ENCODE measurements at regions not wholly inside any gene's neighbourhood (a gene's known extent, or its start where the extent isn't known, plus 50 kb on each side); places are given as distances from the start of the nearest gene placed in this dataset.

GRCh38 chr3:144670571-144670970 lies 698.9 kb downstream of the DIPK2A start:
- Histone ChIP-seq H4K20me1 (ENCODE audit: insufficient read depth, low read length) (no peaks in the 10 kb centered on the region), H2AFZ (ENCODE audit: low read depth, low read length) (no peak overlapping the region), H3K9me3 (ENCODE audit: insufficient read depth, low read depth, low read length) (no peaks in the 10 kb centered on the region), H3K79me2 (ENCODE audit: insufficient read depth, low read length) (no peaks in the 10 kb centered on the region), H3K4me2 (ENCODE audit: low read length) (no peak overlapping the region), H3K4me1 (ENCODE audit: insufficient read depth, low read length) (no peaks in the 10 kb centered on the region), H3K4me3 (ENCODE audit: insufficient read depth, low read depth, low read length) (no peak overlapping the region), H3K27me3 (ENCODE audit: insufficient read depth, low read length) (no peaks in the 10 kb centered on the region), H3K27ac (ENCODE audit: low read depth, low read length) (no peak overlapping the region), H3K9ac (ENCODE audit: low read length) (no peak overlapping the region), H3K36me3 (ENCODE audit: insufficient read depth, low read length) (no peaks in the 10 kb centered on the region)
- peaks cover 7% of the 10 kb centered on the region for H3K9me3 Mint-ChIP-seq (ENCODE audit: unreplicated experiment)
- no peak for TF ChIP-seq EZH2 (IDR thresholded peaks at IDR 0.05; ENCODE audit: insufficient read depth, low read length)
- TF ChIP-seq, protein P1, sequence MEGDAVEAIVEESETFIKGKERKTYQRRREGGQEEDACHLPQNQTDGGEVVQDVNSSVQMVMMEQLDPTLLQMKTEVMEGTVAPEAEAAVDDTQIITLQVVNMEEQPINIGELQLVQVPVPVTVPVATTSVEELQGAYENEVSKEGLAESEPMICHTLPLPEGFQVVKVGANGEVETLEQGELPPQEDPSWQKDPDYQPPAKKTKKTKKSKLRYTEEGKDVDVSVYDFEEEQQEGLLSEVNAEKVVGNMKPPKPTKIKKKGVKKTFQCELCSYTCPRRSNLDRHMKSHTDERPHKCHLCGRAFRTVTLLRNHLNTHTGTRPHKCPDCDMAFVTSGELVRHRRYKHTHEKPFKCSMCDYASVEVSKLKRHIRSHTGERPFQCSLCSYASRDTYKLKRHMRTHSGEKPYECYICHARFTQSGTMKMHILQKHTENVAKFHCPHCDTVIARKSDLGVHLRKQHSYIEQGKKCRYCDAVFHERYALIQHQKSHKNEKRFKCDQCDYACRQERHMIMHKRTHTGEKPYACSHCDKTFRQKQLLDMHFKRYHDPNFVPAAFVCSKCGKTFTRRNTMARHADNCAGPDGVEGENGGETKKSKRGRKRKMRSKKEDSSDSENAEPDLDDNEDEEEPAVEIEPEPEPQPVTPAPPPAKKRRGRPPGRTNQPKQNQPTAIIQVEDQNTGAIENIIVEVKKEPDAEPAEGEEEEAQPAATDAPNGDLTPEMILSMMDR (IDR thresholded peaks at IDR 0.05; ENCODE audit: insufficient read depth, low read depth, low read length): no peak
- H3K4me3 Mint-ChIP-seq (ENCODE audit: unreplicated experiment): no peak overlapping the region
- no peak for FAIRE-seq
- H3K4me1 Mint-ChIP-seq (ENCODE audit: low read depth, unreplicated experiment): no peaks in the 10 kb centered on the region
- no peak overlapping the region for H3K27ac Mint-ChIP-seq (ENCODE audit: unreplicated experiment)
- no peaks in the 10 kb centered on the region for H3K36me3 Mint-ChIP-seq (ENCODE audit: low read depth, unreplicated experiment)
- no peak for DNase-seq (ENCODE audit: low read depth)
- no peaks in the 10 kb centered on the region for H3K27me3 Mint-ChIP-seq (ENCODE audit: low read depth, unreplicated experiment)

GRCh38 chr3:144677103-144677502 lies 705.5 kb downstream of the DIPK2A start:
- Histone ChIP-seq H3K9ac (ENCODE audit: low read length) (no peak overlapping the region), H2AFZ (ENCODE audit: low read depth, low read length) (no peak overlapping the region), H3K9me3 (ENCODE audit: insufficient read depth, low read depth, low read length) (no peaks in the 10 kb centered on the region), H4K20me1 (ENCODE audit: insufficient read depth, low read length) (no peaks in the 10 kb centered on the region), H3K79me2 (ENCODE audit: insufficient read depth, low read length) (no peaks in the 10 kb centered on the region), H3K27me3 (ENCODE audit: insufficient read depth, low read length) (no peaks in the 10 kb centered on the region), H3K36me3 (ENCODE audit: insufficient read depth, low read length) (no peaks in the 10 kb centered on the region), H3K4me2 (ENCODE audit: low read length) (no peak overlapping the region), H3K27ac (ENCODE audit: low read depth, low read length) (no peak overlapping the region), H3K4me3 (ENCODE audit: insufficient read depth, low read depth, low read length) (no peak overlapping the region), H3K4me1 (ENCODE audit: insufficient read depth, low read length) (no peaks in the 10 kb centered on the region)
- FAIRE-seq (no peak), DNase-seq (ENCODE audit: low read depth) (peak; percentile 18)
- Mint-ChIP-seq H3K4me3 (ENCODE audit: unreplicated experiment) (no peak overlapping the region), H3K27me3 (ENCODE audit: low read depth, unreplicated experiment) (no peaks in the 10 kb centered on the region), H3K4me1 (ENCODE audit: low read depth, unreplicated experiment) (peaks cover 9% of the 10 kb centered on the region), H3K36me3 (ENCODE audit: low read depth, unreplicated experiment) (no peaks in the 10 kb centered on the region), H3K9me3 (ENCODE audit: unreplicated experiment) (no peaks in the 10 kb centered on the region), H3K27ac (ENCODE audit: unreplicated experiment) (no peak overlapping the region)
- TF ChIP-seq EZH2 (IDR thresholded peaks at IDR 0.05; ENCODE audit: insufficient read depth, low read length): no peak
- TF ChIP-seq, protein P1 (IDR thresholded peaks at IDR 0.05; ENCODE audit: insufficient read depth, low read depth, low read length): no peak

DNA sequence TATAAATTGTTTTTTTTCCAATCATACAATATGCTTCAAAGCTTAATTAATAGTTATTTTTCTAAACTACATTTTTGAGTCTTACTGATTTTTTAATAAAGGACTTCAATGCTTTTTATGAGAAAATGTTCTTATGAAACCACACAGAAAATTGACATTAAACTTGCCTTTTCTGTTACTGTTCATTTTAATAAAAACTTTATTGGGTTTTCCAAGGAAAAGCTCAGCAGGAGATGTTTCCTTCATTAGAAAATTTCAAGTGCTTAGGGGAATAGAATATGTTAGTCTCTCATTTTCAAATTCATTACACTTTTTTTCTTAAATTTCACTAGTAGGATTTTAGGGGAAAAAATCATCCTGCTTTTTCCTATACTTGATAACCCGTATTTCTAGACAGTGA lies 711.4 kb downstream of the DIPK2A start:
- Histone ChIP-seq H4K20me1 (ENCODE audit: insufficient read depth, low read length) (no peaks in the 10 kb centered on the region), H3K27me3 (ENCODE audit: insufficient read depth, low read length) (no peaks in the 10 kb centered on the region), H3K4me2 (ENCODE audit: low read length) (no peak overlapping the region), H2AFZ (ENCODE audit: low read depth, low read length) (no peak overlapping the region), H3K27ac (ENCODE audit: low read depth, low read length) (no peak overlapping the region), H3K79me2 (ENCODE audit: insufficient read depth, low read length) (no peaks in the 10 kb centered on the region), H3K36me3 (ENCODE audit: insufficient read depth, low read length) (no peaks in the 10 kb centered on the region), H3K9me3 (ENCODE audit: insufficient read depth, low read depth, low read length) (no peaks in the 10 kb centered on the region), H3K4me3 (ENCODE audit: insufficient read depth, low read depth, low read length) (no peak overlapping the region), H3K9ac (ENCODE audit: low read length) (no peak overlapping the region), H3K4me1 (ENCODE audit: insufficient read depth, low read length) (no peaks in the 10 kb centered on the region)
- H3K27me3 Mint-ChIP-seq (ENCODE audit: low read depth, unreplicated experiment): no peaks in the 10 kb centered on the region
- FAIRE-seq (no peak), DNase-seq (ENCODE audit: low read depth) (no peak)
- H3K4me1 Mint-ChIP-seq (ENCODE audit: low read depth, unreplicated experiment): no peaks in the 10 kb centered on the region
- TF ChIP-seq EZH2 (IDR thresholded peaks at IDR 0.05; ENCODE audit: insufficient read depth, low read length): no peak
- TF ChIP-seq, protein P1 (IDR thresholded peaks at IDR 0.05; ENCODE audit: insufficient read depth, low read depth, low read length): no peak
- no peak overlapping the region for H3K27ac Mint-ChIP-seq (ENCODE audit: unreplicated experiment)
- H3K9me3 Mint-ChIP-seq (ENCODE audit: unreplicated experiment): no peaks in the 10 kb centered on the region
- H3K4me3 Mint-ChIP-seq (ENCODE audit: unreplicated experiment): no peak overlapping the region
- no peaks in the 10 kb centered on the region for H3K36me3 Mint-ChIP-seq (ENCODE audit: low read depth, unreplicated experiment)

Data from astrocyte (in vitro differentiated cells and primary cell).